ENCODE measurements at regions not wholly inside any gene's neighbourhood (a gene's known extent, or its start where the extent isn't known, plus 50 kb on each side); places are given as distances from the start of the nearest gene placed in this dataset.
"Not testable (repeated sequence)": the region's sequence is repeated elsewhere in the genome, so short reads cannot be mapped to it uniquely, and the experiment has no call there.

DNA sequence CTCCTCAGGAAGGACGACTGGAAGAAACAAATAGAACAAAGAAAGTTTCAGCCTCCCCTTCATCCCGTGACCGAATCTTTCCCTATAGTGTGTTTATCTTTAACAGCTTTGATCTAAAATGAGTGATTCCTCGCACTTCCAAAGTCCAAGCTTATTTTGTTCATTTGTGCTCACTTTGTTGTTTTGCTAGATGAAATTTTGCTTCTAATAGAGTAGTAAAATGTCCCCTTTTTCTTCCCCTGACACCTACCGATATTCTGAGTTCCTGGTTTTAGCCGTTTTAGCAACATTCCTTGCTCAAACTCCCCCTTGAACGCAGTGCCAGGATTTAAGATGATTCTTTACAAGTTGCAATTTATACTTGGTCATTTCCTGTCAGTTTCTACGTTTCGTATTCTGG lies 204.2 kb downstream of the FGF9 start:
- FAIRE-seq, result no peak
- no peak for DNase-seq (ENCODE audit: low spot score)

DNA sequence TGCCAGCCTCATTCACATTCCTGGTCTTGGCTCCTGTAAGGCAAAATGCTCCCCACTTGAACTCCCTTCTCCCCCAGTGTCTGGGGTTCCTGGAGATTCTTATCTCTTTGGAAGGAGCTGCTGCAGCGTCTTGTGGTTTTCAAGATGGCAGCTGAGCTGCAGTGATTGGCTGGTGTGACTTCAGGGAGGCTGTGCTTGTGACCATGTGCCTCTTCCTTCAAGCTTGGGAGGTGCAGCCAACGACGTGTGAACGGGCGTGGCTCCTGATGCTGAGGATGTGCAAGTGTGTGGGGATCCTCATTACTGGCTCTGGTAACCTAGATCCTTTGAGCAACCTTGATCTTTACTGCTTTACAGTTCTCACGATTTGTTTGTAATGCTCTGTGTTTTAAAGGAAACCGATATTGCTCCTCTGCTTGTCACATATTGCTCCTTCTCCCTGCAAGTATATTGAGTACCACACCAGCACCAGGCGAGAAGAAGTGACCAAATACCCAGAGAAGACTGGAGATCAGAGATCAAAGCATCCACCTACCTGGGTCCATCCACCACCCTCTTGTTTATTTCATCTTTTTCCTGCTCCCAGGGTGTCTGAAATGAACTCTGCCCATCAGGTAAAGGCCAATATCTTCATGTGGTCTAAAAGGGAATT lies 208.5 kb downstream of the FGF9 start:
- FAIRE-seq (no peak), DNase-seq (ENCODE audit: low spot score) (no peak)

DNA sequence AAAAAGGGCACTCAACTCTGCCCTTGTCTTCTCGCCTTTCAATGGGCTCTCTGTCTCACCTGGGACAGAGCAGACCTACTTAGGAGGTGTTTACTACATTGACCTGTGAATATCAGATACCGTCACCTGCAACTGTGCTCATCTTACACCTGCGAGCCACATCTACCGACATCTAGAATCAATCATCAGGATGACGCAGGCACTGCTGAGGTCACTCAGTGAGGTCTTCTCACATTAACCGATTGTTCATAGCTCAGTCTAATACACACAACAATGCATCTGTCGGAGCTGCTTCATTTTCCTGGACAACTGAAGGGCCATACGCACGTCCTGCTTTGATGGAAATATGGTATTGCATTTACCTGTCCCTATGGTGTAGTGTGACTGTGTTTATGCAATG lies 211.9 kb downstream of the FGF9 start:
- FAIRE-seq (no peak), DNase-seq (ENCODE audit: low spot score) (no peak)

DNA sequence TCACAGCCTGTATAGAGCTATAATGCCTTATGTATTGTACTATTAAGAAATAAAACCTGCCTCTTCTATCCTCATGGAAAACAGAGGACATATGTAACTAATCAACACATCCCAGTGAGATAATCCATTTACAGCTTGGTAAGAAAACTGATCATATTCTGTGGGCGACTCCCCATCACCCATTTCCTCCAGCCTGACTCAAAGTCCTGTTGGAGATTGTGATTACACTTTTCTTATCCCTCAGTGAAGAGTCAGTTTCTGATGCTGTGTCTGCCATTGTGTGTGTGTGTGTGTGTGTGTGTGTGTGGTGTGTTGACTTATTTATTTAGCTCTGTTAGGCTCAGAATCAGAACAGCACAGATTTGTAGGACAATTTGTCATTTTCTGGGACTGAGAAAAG lies 212.8 kb downstream of the FGF9 start:
- FAIRE-seq, result no peak
- no peak for DNase-seq (ENCODE audit: low spot score)

DNA sequence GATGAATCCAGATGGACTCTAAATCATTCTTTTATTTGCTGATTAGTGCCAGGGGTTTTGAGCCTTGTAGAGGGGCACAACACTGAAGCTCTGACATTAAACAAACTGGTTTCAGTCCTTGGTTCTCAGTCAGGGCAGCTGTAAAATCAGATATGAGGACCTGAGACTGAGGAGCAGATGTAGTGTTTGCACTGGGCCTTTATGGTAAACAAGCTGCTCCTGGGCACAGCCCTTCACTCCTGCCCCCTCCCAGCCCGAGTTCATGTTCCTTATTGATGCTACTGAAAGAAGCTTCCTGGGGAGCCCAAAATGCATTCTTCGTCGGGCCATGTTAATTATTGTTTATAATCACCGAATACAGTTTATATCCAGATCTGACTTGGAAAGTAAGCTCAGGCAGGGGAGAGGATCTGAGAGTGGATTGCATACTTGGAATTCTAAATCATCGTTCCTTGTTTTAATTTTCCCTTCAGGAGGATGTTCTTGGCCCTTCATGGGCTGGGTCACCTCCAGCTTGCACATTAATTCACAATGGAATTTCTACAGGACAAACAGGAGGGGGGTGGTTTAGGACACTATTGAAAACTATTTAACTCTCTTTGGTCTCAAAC lies 213.5 kb downstream of the FGF9 start:
- DNase-seq (ENCODE audit: low spot score) (no peak), FAIRE-seq (no peak)

DNA sequence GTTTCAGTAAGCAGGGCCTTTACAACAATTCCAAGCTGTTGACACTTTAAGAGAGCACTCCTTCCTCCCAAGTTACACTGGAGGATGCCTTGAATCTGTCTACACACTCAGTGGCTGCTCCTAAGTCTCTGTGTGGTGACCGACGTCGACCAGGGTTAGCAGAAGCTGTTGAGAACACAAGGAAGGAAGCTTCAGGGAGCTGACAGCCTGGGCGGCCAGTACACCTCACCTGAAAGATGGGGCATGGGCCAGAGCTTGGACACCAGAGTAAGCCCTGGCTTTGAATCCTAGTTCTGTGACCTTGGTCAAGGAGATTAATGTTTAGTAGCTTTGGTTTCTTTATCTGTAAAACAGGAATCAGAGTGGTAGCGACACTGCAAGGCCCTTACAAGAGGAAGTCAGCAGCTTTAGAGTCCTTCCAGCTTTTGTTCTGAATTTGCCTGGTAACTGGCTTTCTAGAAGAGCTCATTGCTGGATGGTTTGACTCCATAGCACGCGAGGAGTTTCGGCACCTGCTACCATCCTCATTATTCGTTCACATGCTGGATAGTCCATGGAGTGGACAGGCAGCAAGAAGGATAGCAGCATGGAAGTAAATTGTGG lies 214.2 kb downstream of the FGF9 start:
- DNase-seq (ENCODE audit: low spot score) (no peak), FAIRE-seq (no peak)

DNA sequence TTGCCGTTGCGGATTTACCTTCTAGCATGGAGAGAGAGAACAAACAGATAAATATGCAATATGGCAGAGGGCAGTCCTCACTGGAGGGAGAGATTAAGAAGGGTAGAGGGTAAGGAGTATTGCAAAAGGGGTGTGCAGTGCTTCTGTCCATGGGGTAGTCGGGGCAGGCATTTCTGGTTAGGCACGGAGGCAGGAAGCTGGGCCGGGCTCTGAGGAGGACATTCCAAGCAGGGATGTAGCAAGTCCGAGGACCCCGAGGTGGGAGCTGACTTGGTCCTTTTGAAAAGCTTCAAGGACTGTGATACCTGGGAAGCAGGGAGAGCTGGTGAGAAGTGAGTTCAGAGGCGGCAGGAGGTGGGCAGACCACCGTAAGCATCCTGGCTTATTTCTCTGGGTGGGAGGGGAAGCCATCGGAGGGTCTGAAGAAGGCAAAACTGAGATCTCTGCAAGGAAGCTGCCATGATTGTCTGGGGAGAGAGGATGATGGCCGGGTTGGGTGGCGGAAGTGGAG lies 214.9 kb downstream of the FGF9 start:
- no peak for DNase-seq (ENCODE audit: low spot score)
- no peak for FAIRE-seq

DNA sequence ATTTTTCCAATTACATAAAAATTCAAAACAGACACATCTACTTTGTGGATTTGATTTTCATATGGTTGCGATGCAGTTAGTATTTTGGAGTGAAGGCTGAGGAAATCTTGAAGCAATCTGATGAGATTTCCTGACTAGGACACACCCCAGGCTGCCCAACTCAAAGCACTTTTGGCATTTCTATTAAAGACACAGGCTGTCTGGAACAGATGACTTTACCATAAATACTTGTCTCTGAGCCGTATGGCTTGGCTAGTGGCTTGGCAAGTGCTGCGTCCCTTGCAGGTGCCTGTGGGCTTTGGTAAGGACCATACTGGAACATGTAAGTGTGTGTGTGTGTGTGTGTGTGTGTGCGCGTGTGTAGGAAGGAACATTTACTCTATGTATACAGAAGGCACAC lies 218.8 kb downstream of the FGF9 start:
- FAIRE-seq (no peak), DNase-seq (ENCODE audit: low spot score) (no peak)

DNA sequence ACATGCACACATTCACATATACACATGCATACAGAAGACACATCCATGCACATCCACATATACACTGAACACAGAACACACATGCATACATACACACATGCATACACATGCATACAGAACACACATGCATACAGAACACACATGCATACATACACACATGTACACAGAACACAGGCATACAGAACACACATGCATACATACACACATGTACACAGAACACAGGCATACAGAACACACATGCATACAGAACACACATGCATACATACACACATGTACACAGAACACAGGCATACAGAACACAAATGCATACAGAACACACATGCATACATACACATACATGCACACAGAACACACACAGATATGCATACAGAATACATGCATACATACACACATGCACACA lies 219.3 kb downstream of the FGF9 start:
- DNase-seq (ENCODE audit: low spot score); FAIRE-seq: not testable (repeated sequence)

DNA sequence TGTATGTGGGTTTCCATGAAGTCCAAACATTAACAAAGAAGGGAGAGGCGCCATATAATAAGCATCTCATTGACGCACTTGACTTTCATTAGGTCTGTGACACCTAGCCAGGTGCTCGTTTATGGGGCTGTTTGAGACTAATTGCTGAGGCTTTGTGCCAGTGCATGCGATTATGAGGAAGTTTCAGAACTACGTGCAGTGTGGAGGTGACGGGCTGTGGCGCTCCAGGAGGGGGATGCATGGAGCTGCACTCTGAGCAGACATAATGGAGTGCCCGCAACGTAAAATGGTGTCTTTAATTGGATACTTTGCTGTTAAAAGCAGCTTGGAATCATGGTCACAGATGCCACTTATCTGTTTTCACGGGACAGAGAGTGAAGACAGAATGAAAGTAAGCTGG lies 223.2 kb downstream of the FGF9 start:
- FAIRE-seq, result no peak

DNA sequence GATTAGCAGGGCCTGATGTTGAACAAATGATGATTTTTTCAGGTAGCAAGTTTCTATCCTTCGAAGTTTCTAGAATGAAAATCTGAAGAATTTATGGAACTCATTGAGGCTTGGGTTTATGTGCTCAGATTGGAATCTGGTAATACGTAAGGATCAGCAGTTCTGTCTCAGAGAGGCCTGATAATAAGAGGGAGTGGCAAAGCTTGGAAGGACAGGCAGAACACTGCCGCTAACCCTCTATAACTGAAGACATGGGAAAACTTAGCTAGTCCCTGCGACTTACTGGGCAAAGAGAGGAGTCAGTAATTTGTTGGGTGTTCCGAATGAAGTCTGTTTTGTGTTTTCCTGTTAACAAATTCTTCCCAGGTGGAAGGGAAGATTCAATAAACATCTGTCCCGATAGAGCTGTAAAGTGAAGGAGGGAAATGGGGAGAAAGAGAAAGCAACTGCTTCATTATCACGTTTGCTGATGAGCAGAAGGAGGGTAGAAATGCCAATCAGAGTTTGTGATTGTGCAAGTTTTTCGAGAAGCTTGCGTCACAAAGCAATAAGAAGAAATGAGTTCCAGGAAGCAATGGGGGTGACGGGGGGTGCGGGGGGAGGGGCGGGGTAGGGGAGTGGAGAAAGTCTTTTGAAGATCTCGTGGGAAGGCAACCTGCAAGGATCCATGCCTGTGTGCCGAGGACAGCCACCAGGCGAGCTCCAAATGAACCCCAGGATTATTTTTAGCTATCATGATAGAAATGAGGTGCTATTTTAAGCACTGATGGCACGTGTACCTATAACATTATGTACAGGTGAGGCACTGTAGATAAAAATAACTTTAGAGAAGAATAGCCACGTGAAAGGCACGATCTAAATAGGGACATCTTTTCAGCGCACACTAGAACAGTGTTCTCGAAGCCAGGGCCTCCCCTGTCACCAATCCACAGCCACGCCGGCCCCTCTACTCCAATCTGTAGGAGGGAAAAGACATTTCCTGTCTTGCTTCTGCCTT lies 224.1 kb downstream of the FGF9 start:
- FAIRE-seq (no peak), DNase-seq (ENCODE audit: low spot score) (no peak)

More for the DNA sequence above, 223.2 kb downstream of the FGF9 start:
- no peak for DNase-seq (ENCODE audit: low spot score)

DNA sequence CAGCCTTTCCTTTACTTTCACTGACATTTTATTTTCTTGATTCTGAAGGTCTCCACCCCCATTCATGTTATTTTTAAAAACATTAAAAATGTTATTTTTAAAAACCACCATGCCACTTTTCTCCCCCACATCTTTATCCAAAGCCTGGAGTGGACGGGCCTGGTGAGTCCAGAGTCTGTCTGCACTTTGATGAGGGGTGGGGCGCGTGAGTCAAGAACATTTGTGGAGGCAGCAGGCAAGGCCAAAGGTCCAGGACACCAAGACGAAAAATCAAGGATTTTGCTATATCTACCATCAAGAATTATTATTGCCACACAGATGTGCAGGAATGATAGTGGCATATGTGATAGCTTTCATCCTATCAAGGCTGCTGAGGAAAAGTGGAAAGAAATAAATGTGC lies 224.9 kb downstream of the FGF9 start:
- DNase-seq (ENCODE audit: low spot score) (no peak), FAIRE-seq (no peak)

DNA sequence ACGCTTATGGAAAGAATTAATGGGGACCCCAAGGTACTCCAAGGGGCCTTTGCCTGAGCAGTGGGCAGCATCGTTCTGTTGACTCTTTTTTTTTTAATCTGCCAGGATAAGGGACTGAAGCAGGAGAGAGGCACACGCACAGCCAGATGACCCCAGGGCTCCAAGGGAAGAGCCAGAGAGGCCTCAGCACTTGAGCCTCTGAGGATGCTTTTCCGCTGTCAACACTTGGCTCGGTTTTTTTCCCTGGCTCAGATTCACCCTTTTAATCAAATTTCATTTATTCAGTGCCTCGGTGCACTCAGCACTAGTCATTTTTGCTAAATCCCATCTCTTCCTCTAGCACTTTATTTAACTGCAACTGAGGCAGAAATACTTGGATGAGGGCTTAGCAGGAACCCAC lies 226.3 kb downstream of the FGF9 start:
- FAIRE-seq (no peak), DNase-seq (ENCODE audit: low spot score) (no peak)

DNA sequence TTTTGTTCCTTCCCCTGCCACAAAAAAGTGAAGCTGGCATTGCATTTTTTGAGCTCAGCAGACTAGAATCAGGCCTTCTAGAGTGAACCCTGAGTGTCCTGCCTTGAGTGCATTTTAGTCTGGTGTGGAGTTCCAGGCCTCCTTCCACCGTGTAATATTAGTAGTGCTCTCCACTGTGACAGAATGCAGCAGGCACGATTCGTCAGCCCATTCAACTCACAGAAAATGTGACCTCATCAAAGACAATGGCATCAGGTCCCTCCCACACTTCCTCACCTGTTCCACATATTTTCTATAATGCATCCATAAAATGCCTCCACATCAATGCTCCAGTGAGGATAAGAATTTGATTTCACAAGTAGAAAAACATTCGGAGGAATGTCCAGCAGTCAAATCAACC lies 227.6 kb downstream of the FGF9 start:
- FAIRE-seq (no peak), DNase-seq (ENCODE audit: low spot score) (no peak)

DNA sequence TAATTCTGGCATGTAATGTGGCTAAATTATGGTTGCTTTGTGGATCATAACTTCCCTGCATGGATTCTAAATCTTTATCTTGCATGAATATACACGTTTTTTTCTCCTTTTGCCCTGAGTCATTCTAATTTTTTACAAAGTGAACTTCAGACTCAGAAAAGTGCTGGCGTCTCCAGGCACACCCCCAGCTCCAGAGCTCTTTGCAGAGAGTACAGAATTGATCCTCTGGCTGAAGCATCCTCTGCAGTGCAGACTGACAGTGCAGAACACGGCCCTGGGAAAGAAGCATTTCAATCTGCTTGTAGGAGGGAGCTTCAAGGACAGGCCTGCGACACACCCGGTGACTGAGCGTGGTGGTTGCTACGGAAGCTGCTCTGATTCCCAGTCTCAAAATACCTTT lies 228.1 kb downstream of the FGF9 start:
- DNase-seq (ENCODE audit: low spot score) (no peak), FAIRE-seq (no peak)

DNA sequence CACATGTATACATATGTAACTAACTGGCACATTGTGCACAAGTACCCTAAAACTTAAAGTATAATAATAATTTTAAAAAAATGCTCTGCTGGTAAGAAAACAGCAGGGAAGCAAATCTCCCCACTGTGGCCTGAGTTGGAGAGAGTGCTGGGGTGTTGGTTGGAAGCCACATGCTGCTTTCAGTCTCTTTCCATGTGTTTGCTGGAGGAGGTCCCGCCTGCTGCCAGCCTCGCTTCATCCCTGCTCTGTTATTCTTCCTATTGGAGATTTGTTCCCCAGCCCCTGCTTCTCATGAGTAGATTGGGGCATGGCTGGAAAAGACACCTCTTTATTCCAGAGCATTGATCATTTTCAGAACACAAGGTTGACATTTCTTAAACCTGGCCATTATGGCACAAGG lies 230.5 kb downstream of the FGF9 start:
- no peak for DNase-seq (ENCODE audit: low spot score)
- FAIRE-seq, result no peak

DNA sequence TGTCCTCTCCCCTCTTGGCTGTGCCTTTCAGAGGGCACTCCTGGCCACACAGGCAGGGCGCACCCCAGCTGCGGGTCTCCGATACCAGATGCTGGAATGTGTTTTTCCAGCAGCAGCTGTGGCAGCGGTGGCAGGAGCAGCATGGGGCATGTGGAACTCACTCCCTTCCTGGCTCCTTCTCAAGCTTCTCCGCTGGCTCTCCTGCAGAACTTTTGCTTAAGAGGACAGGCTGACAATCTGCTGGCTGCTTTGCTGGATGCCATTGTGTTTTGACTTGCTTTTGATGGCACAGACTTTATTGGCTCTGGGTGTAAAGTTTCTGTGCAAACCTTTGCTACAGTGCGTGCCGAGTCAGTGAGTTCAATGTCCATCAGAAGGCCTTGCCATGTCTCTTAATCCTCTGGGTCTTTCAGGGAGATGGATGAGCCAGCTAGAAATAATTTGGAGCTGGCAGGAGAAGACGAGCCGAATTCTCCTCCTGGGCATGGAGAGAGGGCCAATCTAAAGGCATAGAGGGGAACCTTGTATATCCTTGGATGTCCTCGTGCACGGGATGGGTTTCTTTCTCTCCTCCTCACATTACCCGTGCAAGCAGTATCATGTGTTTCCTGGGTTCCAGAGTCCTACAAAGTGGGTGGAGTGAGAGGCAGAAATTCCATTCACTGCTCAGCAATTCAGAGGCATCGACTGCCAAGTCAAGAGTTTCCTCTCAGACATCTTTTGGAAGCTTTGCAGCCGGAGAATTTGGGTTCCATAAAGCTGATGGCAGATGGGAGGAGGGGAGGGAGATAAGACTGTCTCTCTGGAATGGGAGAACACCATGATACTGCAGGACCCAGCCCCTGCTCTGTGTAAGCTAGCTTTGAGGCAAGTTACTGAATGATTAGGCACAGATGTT lies 231.2 kb downstream of the FGF9 start:
- DNase-seq (ENCODE audit: low spot score) (no peak), FAIRE-seq (no peak)

DNA sequence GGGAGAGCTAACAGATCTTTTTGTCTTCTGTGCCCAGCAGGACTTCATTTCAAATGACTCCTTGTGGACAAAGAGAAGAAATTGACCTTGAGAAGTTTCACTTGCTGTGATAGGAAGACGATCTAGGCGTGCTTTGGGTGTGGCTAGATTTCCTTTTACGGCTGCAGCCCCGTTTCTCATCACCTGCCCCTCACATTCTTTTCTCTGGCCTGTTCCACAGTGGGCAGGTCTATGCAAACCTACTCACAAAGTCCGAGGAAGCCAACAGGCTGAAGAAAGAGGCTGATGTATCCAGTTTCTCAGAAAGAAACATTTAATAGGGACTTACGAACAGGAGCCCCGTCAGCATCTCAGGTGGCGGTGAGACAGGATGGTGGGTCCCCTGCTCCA lies 231.8 kb downstream of the FGF9 start:
- no peak for FAIRE-seq

DNA sequence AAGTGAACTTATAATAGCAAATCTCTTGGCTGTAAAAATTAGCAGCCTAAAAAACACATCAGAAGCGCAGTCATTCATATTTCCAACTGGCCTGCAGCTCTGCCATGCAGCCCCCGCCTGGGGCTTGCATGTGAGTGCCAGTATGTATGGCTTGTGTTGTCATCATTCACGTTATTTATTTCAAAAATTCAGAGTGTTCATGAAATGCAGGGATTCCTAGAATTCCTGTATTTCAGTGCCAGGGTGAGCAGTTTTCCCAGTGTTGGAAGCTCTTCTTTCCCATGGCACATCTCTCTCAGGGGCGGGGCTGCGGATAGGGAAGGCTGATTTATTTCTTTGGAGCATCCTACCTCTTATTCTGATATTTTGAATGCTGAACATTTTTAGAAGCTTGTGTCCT lies 234.6 kb downstream of the FGF9 start:
- no peak for DNase-seq (ENCODE audit: low spot score)
- FAIRE-seq, result no peak

More for the DNA sequence above, 231.8 kb downstream of the FGF9 start:
- no peak for DNase-seq (ENCODE audit: low spot score)

DNA sequence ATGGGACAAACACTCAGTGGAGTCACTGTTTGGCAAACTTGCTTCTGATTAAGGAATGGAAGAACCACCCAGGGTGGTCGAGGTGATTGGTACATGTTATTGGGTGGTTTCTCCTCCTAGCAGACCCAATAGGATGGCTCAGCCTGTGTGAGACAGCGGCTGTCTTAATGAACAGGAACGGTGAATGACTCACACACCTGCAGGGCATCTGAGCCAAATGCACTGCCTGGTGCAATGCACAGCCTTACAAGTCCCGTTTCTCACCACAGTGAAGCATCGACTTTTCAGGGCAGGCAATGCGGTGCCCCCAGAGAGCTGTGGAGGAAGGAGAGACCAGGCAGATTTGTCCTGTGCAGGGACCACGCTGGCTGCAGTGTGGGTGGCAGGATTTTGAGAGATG lies 238.5 kb downstream of the FGF9 start:
- FAIRE-seq (no peak), DNase-seq (ENCODE audit: low spot score) (no peak)

DNA sequence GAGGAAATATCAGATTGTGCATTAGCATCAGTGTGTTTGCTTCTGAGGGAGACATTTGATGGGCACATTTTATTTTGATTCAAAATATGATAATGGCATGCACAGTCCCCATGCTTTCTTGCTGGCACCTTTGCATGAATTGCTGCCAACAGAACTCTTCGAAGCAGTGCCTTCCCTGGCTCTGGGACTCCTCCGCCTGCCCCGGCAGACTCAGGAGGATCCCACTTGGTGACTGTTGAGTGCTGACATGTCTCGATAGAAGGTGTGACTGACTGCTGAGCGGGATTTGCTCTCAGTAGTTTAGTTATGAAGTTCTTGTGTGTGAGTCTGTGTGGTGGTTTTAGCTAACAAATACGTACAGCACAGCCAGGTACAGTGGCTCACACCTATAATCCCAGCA lies 239.7 kb downstream of the FGF9 start:
- FAIRE-seq (no peak), DNase-seq (ENCODE audit: low spot score) (no peak)
